SK-N-SH (cell line): ENCODE measurements at regions not wholly inside any gene's neighbourhood (a gene's known extent, or its start where the extent isn't known, plus 50 kb on each side); places are given as distances from the start of the nearest gene placed in this dataset.

Experiments
- CTCF ChIA-PET: fragments of 300-600, 350-600 bp; formaldehyde crosslinking; extraction: SDS; loops from one replicate; lab custom pipeline; 2021; lab: Yijun Ruan, JAX
- POLR2A ChIA-PET: fragments of 350-600 bp; sonication (Branson Sonifier 250); formaldehyde crosslinking; extraction: SDS; loops from one replicate; lab custom pipeline; 2020; ENCODE audit warnings: antibody characterized with exemption, inconsistent platforms; lab: Yijun Ruan, JAX
- DNase-seq: peaks from one replicate; pipeline ENCODE4 v3.0.0; 2012
- H2AFZ ChIP-seq: fragments of 200-600 bp; sonication (generic); 2 replicates; pipeline ENCODE4 v1.8.1; 2016; ENCODE audit warnings: antibody characterized with exemption, mild to moderate bottlenecking, low read depth
- H3F3A ChIP-seq: fragments of 200-600 bp; sonication (generic); replicated peaks from 2 replicates; pipeline ENCODE3; 2016; ENCODE audit warnings: antibody characterized with exemption, mild to moderate bottlenecking; ENCODE audit not compliant: insufficient read depth
- H3K27ac ChIP-seq, 2 experiments: fragments of 200-500 bp in 1 of 2; fragments of 200-600 bp in 1 of 2; sonication (Bioruptor generic) in 1 of 2; sonication (generic), shearing (Covaris generic) in 1 of 2; 2 replicates each; pipeline versions ENCODE4 v1.5.1 to v1.6.1; 2014 to 2016; ENCODE audit warnings: low read depth in 2 of 2, inconsistent platforms in 1 of 2, low read length in 1 of 2, mild to moderate bottlenecking in 1 of 2, mixed read lengths in 1 of 2
- H3K27me3 ChIP-seq: fragments of 200-600 bp; sonication (generic), shearing (Covaris generic); 2 replicates; pipeline ENCODE4 v1.6.1; 2016; ENCODE audit warnings: mixed run types; ENCODE audit not compliant: insufficient read depth
- H3K36me3 ChIP-seq, 2 experiments: fragments of 200-500 bp in 1 of 2; fragments of 200-600 bp in 1 of 2; sonication (Bioruptor generic) in 1 of 2; sonication (generic) in 1 of 2; replicated peaks in 1 of 2; 2 replicates each; pipeline versions ENCODE3 to v1.5.1; 2014 to 2016; ENCODE audit warnings: low read length in 1 of 2, mild to moderate bottlenecking in 1 of 2; ENCODE audit not compliant: insufficient read depth in 2 of 2, control insufficient read depth in 1 of 2
- H3K4me1 ChIP-seq, 2 experiments: fragments of 200-500 bp in 1 of 2; fragments of 200-600 bp in 1 of 2; sonication (Bioruptor generic) in 1 of 2; sonication (generic), shearing (Covaris generic) in 1 of 2; 2 replicates each; pipeline versions ENCODE4 v1.5.1 to v1.6.1; 2014 to 2016; ENCODE audit warnings: low read depth in 1 of 2, low read length in 1 of 2, mixed run types in 1 of 2; ENCODE audit not compliant: insufficient read depth in 2 of 2, control insufficient read depth in 1 of 2
- H3K4me2 ChIP-seq: fragments of 200-600 bp; sonication (generic), shearing (Covaris generic); 2 replicates; pipeline ENCODE4 v1.6.1; 2017; ENCODE audit warnings: mixed run types
- H3K4me3 ChIP-seq, 2 experiments: fragments of 200-500 bp in 1 of 2; fragments of 200-600 bp in 1 of 2; sonication (Bioruptor generic) in 1 of 2; sonication (generic), shearing (Covaris generic) in 1 of 2; 2 replicates each; pipeline versions ENCODE4 v1.5.1 to v1.8.1; 2014 to 2016; ENCODE audit warnings: low read depth in 2 of 2, inconsistent platforms in 1 of 2, low read length in 1 of 2, mild to moderate bottlenecking in 1 of 2, mixed read lengths in 1 of 2, moderate library complexity in 1 of 2
- H3K79me2 ChIP-seq: fragments of 200-600 bp; sonication (generic); 2 replicates; pipeline ENCODE4 v1.8.1; 2017; ENCODE audit warnings: mild to moderate bottlenecking; ENCODE audit not compliant: insufficient read depth
- H3K9ac ChIP-seq: fragments of 200-600 bp; sonication (generic); 2 replicates; pipeline ENCODE4 v1.6.1; 2017; ENCODE audit warnings: mixed run types
- H3K9me2 ChIP-seq: fragments of 200-600 bp; sonication (generic); 2 replicates; pipeline ENCODE4 v1.6.1; 2017; ENCODE audit warnings: mixed run types
- H3K9me3 ChIP-seq: fragments of 200-600 bp; sonication (generic); 2 replicates; pipeline ENCODE4 v1.6.1; 2017; ENCODE audit warnings: mixed run types, mild to moderate bottlenecking, moderate library complexity
- H4K20me1 ChIP-seq: fragments of 200-600 bp; sonication (generic); 2 replicates; pipeline ENCODE4 v1.6.1; 2017; ENCODE audit warnings: mild to moderate bottlenecking, mixed run types; ENCODE audit not compliant: insufficient read depth
- CHD2 ChIP-seq: fragments of 150-350 bp; IDR thresholded peaks from 2 replicates; pipeline ENCODE4 v1.6.1; 2018; ENCODE audit warnings: low read length; ENCODE audit not compliant: partially characterized antibody
- ELF1 ChIP-seq: IDR thresholded peaks from 2 replicates; pipeline ENCODE4 v1.4.0; 2012
- EZH2phosphoT487 ChIP-seq: fragments of 200-600 bp; sonication (generic); IDR thresholded peaks from 2 replicates; pipeline ENCODE4 v1.6.1; 2017; ENCODE audit warnings: low read depth, mixed run types, mild to moderate bottlenecking, antibody characterized with exemption, moderate library complexity, borderline replicate concordance
- IRF3 ChIP-seq: fragments of 150-350 bp; IDR thresholded peaks from 2 replicates; pipeline ENCODE4 v1.6.1; 2016; ENCODE audit warnings: mild to moderate bottlenecking, low read depth, low read length
- RAD21 ChIP-seq: IDR thresholded peaks from 2 replicates; pipeline ENCODE4 v1.6.1; 2012; ENCODE audit warnings: mild to moderate bottlenecking, low read length
- RCOR1 ChIP-seq: fragments of 150-350 bp; IDR thresholded peaks from 2 replicates; pipeline ENCODE4 v1.6.1; 2017; ENCODE audit warnings: antibody characterized with exemption, low read length
- RXRA ChIP-seq: IDR thresholded peaks from 2 replicates; pipeline ENCODE4 v1.4.0; 2012; ENCODE audit warnings: low read depth, mild to moderate bottlenecking, borderline replicate concordance
- TAF1 ChIP-seq: IDR thresholded peaks from 2 replicates; pipeline ENCODE4 v1.6.1; 2012; ENCODE audit warnings: low read depth, mild to moderate bottlenecking, low read length, moderate library complexity, borderline replicate concordance
- TEAD4 ChIP-seq: IDR thresholded peaks from 2 replicates; pipeline ENCODE4 v1.4.0; 2012; ENCODE audit warnings: mild to moderate bottlenecking, borderline replicate concordance; ENCODE audit not compliant: insufficient read depth
- WGBS: methylation state at CpG from one replicate; pipeline ENCODE4 v1.1.6; 2017; ENCODE audit warnings: low lambda C conversion rate; 5-methylcytosine and 5-hydroxymethylcytosine counted together
- TF ChIP-seq, protein P1 (sequence below): IDR thresholded peaks from 2 replicates; pipeline ENCODE4; 2012

DNA sequence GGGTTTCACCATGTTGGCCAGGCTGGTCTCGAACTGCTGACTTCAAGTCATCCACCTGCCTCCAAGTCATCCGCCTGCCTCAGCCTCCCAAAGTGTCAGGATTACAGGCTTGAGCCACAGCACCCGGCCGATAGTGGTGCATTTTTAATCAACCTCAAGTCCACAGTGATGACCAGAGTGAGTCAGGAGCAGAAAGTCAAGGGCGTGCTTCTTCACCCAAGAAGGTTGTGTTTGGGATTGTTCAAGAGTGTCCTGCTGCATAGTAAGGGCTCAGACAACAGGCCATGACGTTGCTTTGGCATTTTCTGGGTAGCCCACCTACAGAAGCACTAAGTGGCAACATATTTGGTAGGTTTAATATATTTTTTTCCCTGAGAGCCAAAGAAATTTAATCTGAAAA is 108.3 kb upstream of the FAM20A start:
- Histone ChIP-seq H2AFZ (no peak overlapping the region), H3K4me1 (peaks cover 0 to 13% of the 10 kb centered on the region in 2 experiments; a peak in 2 of 4 replicates), H3K9me3 (no peaks in the 10 kb centered on the region), H3F3A (no peaks in the 10 kb centered on the region), H3K27me3 (no peaks in the 10 kb centered on the region), H3K79me2 (no peaks in the 10 kb centered on the region), H3K9me2 (no peaks in the 10 kb centered on the region), H3K27ac (no peak overlapping the region), H3K4me2 (no peak overlapping the region), H3K36me3 (no peaks in the 10 kb centered on the region), H4K20me1 (no peaks in the 10 kb centered on the region), H3K4me3 (no peak overlapping the region), H3K9ac (no peak overlapping the region)
- CTCF ChIA-PET, result interaction anchor here (0.8 to 2.0 kb wide), 2 partner anchors 9 to 21 kb away, joined by 3 to 6 read pairs; no protein-coding TSS in a partner anchor
- TF ChIP-seq ELF1 (no peak), RXRA (no peak), CHD2 (no peak), TEAD4 (no peak), IRF3 (no peak)
- TF ChIP-seq, protein P1, sequence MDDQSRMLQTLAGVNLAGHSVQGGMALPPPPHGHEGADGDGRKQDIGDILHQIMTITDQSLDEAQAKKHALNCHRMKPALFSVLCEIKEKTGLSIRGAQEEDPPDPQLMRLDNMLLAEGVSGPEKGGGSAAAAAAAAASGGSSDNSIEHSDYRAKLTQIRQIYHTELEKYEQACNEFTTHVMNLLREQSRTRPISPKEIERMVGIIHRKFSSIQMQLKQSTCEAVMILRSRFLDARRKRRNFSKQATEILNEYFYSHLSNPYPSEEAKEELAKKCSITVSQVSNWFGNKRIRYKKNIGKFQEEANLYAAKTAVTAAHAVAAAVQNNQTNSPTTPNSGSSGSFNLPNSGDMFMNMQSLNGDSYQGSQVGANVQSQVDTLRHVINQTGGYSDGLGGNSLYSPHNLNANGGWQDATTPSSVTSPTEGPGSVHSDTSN, result no peak
- no peak for DNase-seq
- POLR2A ChIA-PET, result no interaction called here
- WGBS, result 44% methylated on average over 6 of the region's 6 CpGs

DNA sequence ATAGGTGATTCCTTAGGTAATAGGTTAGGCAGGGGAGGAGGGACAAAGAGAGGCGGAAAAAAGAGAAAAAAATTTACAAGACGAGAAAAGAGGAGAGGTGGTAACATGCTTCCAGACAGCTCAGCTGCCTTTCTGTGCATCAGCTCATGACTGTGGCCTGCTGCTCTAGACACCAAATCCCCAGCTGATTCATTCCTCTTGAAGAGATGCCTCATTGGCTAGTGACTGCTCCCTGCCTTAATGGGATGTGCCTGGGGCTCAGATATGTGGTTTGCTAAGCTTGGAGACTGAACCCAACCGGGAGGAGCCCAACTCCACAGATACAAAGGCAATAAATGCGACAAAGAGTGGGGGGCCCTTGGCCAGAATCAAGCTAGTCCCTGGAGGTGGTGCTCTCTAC is 105.9 kb upstream of the FAM20A start:
- Histone ChIP-seq H3K9me2 (no peaks in the 10 kb centered on the region), H3K9me3 (no peaks in the 10 kb centered on the region), H3F3A (no peaks in the 10 kb centered on the region), H4K20me1 (no peaks in the 10 kb centered on the region), H3K9ac (no peak overlapping the region), H2AFZ (no peak overlapping the region), H3K4me2 (no peak overlapping the region)
- ChIA-PET POLR2A (interaction anchor here (0.8 kb wide), 1 partner anchor 9 kb away, joined by 3 read pairs; no protein-coding TSS in a partner anchor), CTCF (interaction anchor here (0.7 to 1.5 kb wide), 6 partner anchors 9 to 241 kb away, joined by 3 to 6 read pairs (median 4); no protein-coding TSS in a partner anchor)
- TF ChIP-seq ELF1 (no peak), TAF1 (no peak), RCOR1 (no peak), RAD21 (no peak), IRF3 (no peak), EZH2phosphoT487 (no peak)
- TF ChIP-seq, all 33 proteins: peak for 0
- 47% methylated on average over 4 of the region's 4 CpGs for WGBS
- no peak for DNase-seq
- peaks cover 0 to 13% of the 10 kb centered on the region in 2 experiments; a peak in 2 of 4 replicates for H3K4me1 ChIP-seq
- no peaks in the 10 kb centered on the region for H3K27me3 ChIP-seq
- no peaks in the 10 kb centered on the region for H3K36me3 ChIP-seq
- no peaks in the 10 kb centered on the region for H3K79me2 ChIP-seq
- no peak overlapping the region for H3K27ac ChIP-seq
- H3K4me3 ChIP-seq, result no peak overlapping the region
